H1 (cell line): ENCODE measurements at regions not wholly inside any gene's neighbourhood (a gene's known extent, or its start where the extent isn't known, plus 50 kb on each side); places are given as distances from the start of the nearest gene placed in this dataset.

Experiments
- CREB1 ChIP-seq: IDR thresholded peaks from 2 replicates; pipeline ENCODE4 v1.6.1; 2012; ENCODE audit warnings: inconsistent platforms
- CTCF ChIP-seq, 3 experiments: IDR thresholded peaks; 1 replicate in 2 of 3; 2 replicates in 1 of 3; pipeline versions ENCODE4 v1.5.1 to v1.6.1; 2011; ENCODE audit warnings: low read length in 3 of 3, mild to moderate bottlenecking in 3 of 3, inconsistent platforms in 2 of 3, low read depth in 1 of 3, moderate library complexity in 1 of 3; ENCODE audit not compliant: insufficient read depth in 1 of 3; ENCODE audit errors: control extremely low read depth in 1 of 3

GRCh38 chr14:77991128-77991772 lies 178.9 kb upstream of the NRXN3 start:
- TF ChIP-seq CREB1, result no peak
- peak in 2 of 3 experiments; percentile 22 to 38; a peak in 2 of 4 replicates for TF ChIP-seq CTCF (IDR thresholded peaks at IDR 0.05; ENCODE audit: control extremely low read depth in 1 of 3, insufficient read depth in 1 of 3, low read depth in 1 of 3, low read length in 3 of 3)
